ENCODE measurements at regions not wholly inside any gene's neighbourhood (a gene's known extent, or its start where the extent isn't known, plus 50 kb on each side); places are given as distances from the start of the nearest gene placed in this dataset.

GRCh38 chr5:89499787-89500186 lies 616.8 kb upstream of the MEF2C start:
- no peak for TF ChIP-seq POLR2AphosphoS5 (IDR thresholded peaks at IDR 0.05)
- TF ChIP-seq EP300 (IDR thresholded peaks at IDR 0.05), result no peak
- no peak for TF ChIP-seq POLR2A (IDR thresholded peaks at IDR 0.05; ENCODE audit: low read depth)
- no peak for TF ChIP-seq CTCF (IDR thresholded peaks at IDR 0.05)

Data from esophagus muscularis mucosa (tissue), 4 donors.